ENCODE measurements at regions not wholly inside any gene's neighbourhood (a gene's known extent, or its start where the extent isn't known, plus 50 kb on each side); places are given as distances from the start of the nearest gene placed in this dataset.

- peaks cover 8% of the 10 kb centered on the region for H3K27me3 Mint-ChIP-seq (ENCODE audit: low read depth)
- H3K27ac Mint-ChIP-seq, result no peak overlapping the region
- Histone ChIP-seq H2BK12ac (ENCODE audit: insufficient read length, low read depth, low read length) (no peak overlapping the region), H3K56ac (ENCODE audit: insufficient read length, low read depth, low read length) (no peak overlapping the region), H3K23ac (ENCODE audit: insufficient read length, low read depth, low read length) (no peak overlapping the region), H3K4me2 (ENCODE audit: insufficient read depth, insufficient read length, low read length) (no peak overlapping the region), H3K9ac (ENCODE audit: extremely low read depth, insufficient read length, low read length) (no peak overlapping the region), H3K9me3 (ENCODE audit: control insufficient read depth, low read depth, low read length) (no peaks in the 10 kb centered on the region), H2BK20ac (ENCODE audit: low read depth, low read length, poor library complexity, severe bottlenecking) (no peak overlapping the region), H2BK5ac (ENCODE audit: insufficient read length, low read length) (no peak overlapping the region), H3K4ac (ENCODE audit: low read depth, low read length) (no peak overlapping the region), H2BK15ac (ENCODE audit: low read depth, low read length) (no peak overlapping the region), H2AK5ac (ENCODE audit: insufficient read length, low read length) (no peak overlapping the region), H3K27ac (ENCODE audit: insufficient read length, low read depth, low read length) (no peak overlapping the region), H4K91ac (ENCODE audit: insufficient read length, low read depth, low read length) (no peak overlapping the region), H3K23me2 (ENCODE audit: insufficient read length, low read depth, low read length, poor library complexity, severe bottlenecking) (no peaks in the 10 kb centered on the region), H3T11ph (ENCODE audit: low read length) (no peak overlapping the region), H3K14ac (ENCODE audit: insufficient read depth, low read length) (no peak overlapping the region), H3K4me1 (ENCODE audit: insufficient read depth, low read length) (no peaks in the 10 kb centered on the region; the same call in 1 of the 2 replicates), H3K18ac (ENCODE audit: insufficient read length, low read depth, low read length) (no peak overlapping the region), H4K20me1 (ENCODE audit: control insufficient read depth, insufficient read depth, insufficient read length) (no peaks in the 10 kb centered on the region), H4K8ac (replicated peaks; ENCODE audit: insufficient read length, low read depth, low read length) (no peak overlapping the region), H3K27me3 (ENCODE audit: insufficient read depth, low read length) (no peaks in the 10 kb centered on the region), H2AFZ (ENCODE audit: low read length) (no peak overlapping the region), H3K79me1 (ENCODE audit: insufficient read depth, low read depth, low read length, poor library complexity, severe bottlenecking) (no peaks in the 10 kb centered on the region), H2BK120ac (ENCODE audit: low read depth, low read length, poor library complexity, severe bottlenecking) (no peak overlapping the region), H4K5ac (ENCODE audit: insufficient read length, low read depth, low read length) (no peak overlapping the region), H3K79me2 (ENCODE audit: insufficient read depth, low read length) (no peaks in the 10 kb centered on the region)
- no peak overlapping the region for H3K4me3 Mint-ChIP-seq
- no peak for DNase-seq
- 100% methylated on average over 2 of the region's 4 CpGs for WGBS (ENCODE audit: extremely low coverage, insufficient read length, low lambda C conversion rate)
- H3K36me3 Mint-ChIP-seq (ENCODE audit: insufficient read depth in 1 of 3, low read depth in 3 of 3), result no peaks in the 10 kb centered on the region
- H3K4me1 Mint-ChIP-seq, result peaks cover 9 to 11% of the 10 kb centered on the region in 2 experiments
- TF ChIP-seq CTCF (conservative IDR thresholded peaks at IDR 0.05), result no peak
- no peaks in the 10 kb centered on the region for H3K9me3 Mint-ChIP-seq
These were observed 226.0 kb downstream of the MIAT start for GRCh38 chr22:26883393-26883792.
